NB4 (cell line): ENCODE measurements at regions not wholly inside any gene's neighbourhood (a gene's known extent, or its start where the extent isn't known, plus 50 kb on each side); places are given as distances from the start of the nearest gene placed in this dataset.

Experiments used
- MYC ChIP-seq: IDR thresholded peaks from 2 replicates; pipeline ENCODE4 v1.6.1; 2011; ENCODE audit warnings: low read depth, low read length
- POLR2A ChIP-seq: IDR thresholded peaks from 2 replicates; pipeline ENCODE4 v1.6.1; 2011; ENCODE audit warnings: mild to moderate bottlenecking; ENCODE audit not compliant: insufficient read length; ENCODE audit errors: extremely low read depth
- TF ChIP-seq, protein P1 (sequence below): IDR thresholded peaks from one replicate; pipeline ENCODE4 v1.5.1; 2012; ENCODE audit warnings: low read depth, low read length
- TF ChIP-seq, protein P2 (sequence below): IDR thresholded peaks from 2 replicates; pipeline ENCODE4 v1.6.1; 2011; ENCODE audit warnings: low read depth, low read length

DNA sequence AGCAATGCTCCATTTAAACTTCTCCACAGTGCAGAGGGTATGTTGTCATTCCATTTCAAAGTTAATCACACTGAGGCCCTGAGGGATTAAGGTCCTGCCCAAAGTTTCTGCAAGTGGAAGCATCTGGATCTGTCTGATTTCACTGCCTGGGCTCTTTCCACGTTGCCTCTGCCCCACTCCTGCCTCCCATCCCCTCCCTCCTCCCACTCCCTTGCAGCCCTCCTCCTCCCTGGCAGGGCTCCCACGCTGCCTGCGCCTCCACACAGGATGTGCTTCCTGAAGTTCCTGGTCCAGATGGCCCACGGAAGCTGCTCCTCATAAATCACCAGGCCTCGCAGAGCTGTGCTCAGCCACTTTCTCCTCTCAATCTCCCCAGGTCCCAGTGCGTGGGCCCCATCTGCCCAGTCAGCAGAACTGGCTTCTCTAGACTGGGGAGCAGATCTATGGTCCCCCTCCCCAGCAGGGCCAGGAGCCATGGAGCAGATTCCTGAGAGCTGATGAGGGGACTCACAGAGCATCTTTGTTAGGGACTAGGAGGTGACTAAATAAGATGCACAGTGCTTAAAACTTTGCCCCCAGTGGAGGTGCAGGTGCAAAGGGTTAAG, 65.4 kb upstream of the MAFB start:
- TF ChIP-seq, protein P1, sequence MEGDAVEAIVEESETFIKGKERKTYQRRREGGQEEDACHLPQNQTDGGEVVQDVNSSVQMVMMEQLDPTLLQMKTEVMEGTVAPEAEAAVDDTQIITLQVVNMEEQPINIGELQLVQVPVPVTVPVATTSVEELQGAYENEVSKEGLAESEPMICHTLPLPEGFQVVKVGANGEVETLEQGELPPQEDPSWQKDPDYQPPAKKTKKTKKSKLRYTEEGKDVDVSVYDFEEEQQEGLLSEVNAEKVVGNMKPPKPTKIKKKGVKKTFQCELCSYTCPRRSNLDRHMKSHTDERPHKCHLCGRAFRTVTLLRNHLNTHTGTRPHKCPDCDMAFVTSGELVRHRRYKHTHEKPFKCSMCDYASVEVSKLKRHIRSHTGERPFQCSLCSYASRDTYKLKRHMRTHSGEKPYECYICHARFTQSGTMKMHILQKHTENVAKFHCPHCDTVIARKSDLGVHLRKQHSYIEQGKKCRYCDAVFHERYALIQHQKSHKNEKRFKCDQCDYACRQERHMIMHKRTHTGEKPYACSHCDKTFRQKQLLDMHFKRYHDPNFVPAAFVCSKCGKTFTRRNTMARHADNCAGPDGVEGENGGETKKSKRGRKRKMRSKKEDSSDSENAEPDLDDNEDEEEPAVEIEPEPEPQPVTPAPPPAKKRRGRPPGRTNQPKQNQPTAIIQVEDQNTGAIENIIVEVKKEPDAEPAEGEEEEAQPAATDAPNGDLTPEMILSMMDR: no peak
- no peak for TF ChIP-seq POLR2A
- TF ChIP-seq MYC: no peak
- TF ChIP-seq, protein P2, sequence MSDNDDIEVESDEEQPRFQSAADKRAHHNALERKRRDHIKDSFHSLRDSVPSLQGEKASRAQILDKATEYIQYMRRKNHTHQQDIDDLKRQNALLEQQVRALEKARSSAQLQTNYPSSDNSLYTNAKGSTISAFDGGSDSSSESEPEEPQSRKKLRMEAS: no peak
